NCI-H69 (cell line): ENCODE measurements at regions not wholly inside any gene's neighbourhood (a gene's known extent, or its start where the extent isn't known, plus 50 kb on each side); places are given as distances from the start of the nearest gene placed in this dataset.

Experiments
- DNase-seq: peaks from one replicate; lab custom pipeline; 2025; lab: John Stamatoyannopoulos, UW

DNA sequence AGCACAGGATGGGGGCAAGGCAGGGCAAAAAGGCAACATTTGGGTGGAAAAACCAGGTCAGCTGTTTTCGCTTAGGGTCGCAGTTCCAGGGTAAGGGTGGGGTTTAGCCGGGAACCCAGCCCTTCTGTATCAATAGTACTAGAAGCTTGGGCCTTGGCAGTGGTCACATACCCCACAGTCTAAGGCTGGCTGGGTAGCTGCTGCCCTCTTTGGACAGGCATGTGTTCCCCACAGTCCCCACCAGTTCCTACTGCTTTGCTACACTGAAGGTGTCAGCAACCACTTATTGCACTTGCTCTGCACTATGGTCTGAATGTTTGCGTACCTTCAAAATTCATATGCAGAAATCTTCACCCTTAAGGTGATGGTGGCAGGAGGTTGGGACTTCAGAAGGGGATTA, 349.8 kb downstream of the LTN1 start:
- no peak for DNase-seq

DNA sequence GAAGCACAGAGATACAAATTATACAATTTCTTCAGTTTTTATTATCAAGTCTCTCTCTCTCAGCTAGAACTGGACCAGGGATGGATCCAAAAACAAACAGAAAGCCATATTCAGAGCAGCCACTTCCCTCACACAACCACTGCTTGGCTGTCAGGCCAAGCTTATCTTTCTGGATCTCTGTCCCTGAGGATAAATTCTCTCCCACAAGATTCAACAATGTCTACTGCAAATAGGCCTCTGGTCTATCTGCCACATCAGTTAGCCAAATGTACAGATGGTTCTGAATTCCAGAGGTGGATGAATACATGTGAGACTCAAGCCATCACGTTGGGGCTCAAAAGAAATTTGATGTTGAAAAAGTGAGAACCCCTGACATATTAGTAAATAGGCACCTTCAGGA, 350.9 kb downstream of the LTN1 start:
- no peak for DNase-seq

DNA sequence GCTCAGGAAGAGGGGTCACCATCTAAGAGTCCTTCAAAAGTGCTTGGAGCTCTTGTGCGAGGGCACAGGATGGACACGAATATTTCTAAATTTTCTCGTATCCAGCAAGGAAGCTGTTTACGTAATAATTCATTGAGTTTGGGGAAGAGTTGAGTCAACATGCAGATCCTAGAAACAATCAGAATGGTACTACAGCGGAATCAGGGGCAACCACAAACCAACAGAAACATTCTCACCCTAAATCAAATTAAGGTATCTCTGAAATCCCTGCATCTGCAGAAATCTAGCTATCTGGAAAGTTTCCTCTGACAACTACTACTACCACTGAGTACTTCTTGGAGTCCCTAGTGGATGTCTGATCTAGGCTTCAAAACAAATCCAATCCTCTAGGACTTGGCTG, 352.4 kb downstream of the LTN1 start:
- DNase-seq: no peak

DNA sequence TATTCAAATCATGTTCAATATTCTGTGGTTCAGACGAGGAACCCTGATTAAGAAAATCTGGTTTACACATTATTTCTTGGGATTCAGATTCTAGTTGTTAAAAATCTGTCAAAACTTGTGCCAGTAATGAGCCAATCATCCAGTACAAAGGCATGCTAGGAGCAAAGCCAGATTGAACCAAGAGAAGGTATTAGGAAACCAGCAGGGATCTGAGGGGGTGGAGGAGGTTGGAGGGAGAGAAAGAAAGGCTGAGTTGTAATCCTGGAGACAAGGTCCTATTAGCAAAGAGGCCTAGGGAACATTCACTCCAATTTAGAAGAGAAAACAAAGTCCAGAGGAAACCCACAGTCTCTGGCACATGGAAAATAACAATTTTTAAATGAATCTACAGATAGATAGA, 352.9 kb downstream of the LTN1 start:
- no peak for DNase-seq

DNA sequence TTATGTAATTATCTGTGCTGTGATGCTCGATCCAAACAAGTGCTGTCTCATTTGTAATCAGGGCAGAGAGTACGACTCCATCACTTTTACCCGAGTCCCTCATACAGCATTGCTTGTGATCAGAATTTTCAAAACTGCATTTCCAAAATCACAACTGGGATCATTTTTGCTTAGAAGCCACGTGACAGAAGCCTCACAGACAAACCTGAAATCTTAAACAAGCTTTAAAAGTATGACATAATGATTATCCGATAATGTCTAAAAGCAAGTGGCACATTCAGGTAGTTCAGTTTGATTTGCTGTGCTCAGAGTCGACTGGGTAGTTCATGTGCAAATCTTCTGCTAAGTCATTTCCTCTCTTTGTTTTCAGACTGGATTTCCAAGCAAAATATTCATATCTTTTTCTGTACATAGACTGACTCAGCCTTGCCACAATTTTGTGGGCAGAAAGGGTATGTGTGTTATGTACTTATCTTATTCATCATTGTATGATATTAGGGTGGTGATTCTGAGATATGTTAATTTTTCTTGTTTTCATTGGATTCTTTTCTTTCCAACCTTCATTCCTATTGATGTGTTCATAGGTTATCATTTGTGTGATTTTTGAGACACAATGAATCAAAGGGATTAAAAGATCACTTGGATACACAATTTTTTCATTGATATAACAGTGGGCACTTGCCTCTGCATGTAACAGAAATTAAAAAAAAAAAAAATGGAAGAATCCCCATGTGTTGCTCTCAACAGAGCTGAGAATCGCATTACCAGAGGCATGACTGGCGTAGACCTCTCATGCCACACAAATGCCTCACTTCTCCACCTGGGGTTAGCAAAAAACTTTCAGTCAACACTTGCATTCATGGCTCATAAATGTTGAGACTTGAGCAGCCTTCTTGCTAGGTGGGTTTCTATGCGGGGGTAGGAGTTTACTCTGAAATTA, 355.7 kb downstream of the LTN1 start:
- no peak for DNase-seq

DNA sequence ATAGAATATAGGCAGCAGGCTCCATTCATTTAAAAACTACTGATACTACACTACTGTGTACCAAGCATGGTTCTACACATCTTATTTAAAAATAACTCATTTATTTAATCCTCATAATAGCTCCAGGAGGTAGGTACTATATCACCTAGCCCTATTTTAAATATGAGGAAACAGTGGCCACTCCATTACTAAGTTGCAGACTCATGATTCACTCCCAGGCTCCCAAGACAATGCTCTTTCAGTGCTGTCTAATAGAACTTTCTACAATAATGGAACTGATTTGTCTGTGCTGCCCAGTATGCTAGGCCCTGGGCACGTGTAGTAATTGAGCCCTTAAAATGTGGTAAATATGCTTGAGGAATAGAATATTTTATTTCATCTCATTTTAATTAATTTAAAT, 357.1 kb downstream of the LTN1 start:
- DNase-seq: no peak

DNA sequence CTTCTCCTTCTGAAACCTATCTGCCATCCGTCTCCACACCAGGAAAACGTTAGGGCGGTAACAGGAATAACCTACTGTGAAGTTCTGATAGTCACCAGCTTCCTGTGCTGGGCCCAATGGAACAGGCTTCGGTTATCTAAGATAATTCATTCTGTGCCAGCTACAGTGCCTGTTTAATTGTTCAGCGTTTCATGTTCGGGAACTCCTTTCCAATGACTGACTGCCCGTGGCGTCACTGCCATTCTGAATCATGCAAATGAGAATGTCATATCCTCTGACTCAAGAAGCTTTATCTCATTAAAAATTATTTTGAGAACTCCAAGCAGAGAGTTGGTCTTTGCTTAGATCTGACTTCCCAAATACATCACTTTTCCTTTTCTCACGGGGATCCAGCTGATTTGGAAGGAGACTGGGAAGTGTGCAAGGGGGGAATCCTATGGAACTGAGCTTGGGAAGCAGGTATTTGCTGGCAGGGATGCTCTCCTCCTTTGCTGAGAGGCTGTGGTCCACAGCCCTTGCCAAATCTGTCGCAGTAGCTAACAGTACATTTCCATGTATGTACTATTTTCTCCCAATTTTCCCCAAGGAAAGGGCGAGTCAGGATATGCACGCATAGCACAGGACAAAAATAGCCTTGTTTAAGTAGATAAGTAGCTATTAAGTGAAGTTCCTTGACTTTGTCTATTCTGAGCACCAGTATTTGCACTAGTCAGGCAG, 358.7 kb downstream of the LTN1 start:
- DNase-seq: no peak

DNA sequence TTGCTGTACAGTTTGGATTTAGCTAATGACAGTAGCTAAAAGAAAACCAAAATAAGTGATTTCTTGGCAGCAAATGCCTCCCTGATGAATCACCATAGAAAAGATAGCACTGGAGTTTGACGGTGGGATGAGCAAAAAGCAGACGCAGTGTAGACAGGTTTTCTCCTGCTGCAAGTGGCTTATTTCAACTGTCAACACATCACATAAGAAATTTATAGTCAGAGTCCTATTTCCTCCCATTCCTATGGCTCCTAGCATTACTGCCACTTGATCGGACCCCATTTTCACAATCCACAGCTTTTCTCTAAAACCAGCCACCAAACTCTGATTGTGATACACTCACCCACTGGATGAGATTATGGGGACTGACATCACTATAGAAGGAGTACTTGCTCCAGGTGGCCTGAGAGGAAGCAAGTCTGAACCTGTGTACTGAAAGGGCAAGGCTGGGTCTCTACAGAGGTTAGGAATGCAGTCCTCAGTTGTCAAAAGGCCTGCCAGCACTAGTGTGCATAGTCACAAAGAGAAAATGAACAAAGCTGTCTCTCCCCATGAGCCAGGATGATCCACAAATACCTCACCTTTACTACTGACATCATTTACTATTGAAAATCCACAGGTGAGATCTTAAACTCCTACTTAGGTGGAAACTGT, 359.8 kb downstream of the LTN1 start:
- no peak for DNase-seq

DNA sequence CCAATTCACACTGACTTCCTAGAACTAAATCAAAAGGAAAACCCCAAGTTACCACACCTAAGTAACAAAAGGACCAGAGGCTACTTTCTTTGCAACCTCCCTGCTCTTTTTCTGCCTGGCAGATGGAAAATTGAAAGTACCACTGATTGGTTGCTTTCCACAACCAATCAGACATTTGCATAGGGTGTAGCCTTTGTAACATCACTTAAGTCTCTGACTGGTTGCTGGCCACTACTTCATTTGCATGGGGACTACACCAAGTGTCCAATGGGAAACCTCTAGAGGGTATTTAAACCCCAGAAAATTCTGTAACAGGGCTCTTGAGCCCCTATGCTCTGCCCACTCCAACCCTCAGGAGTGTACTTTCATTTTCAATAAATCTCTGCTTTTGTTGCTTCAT, 365.0 kb downstream of the LTN1 start:
- DNase-seq: no peak

DNA sequence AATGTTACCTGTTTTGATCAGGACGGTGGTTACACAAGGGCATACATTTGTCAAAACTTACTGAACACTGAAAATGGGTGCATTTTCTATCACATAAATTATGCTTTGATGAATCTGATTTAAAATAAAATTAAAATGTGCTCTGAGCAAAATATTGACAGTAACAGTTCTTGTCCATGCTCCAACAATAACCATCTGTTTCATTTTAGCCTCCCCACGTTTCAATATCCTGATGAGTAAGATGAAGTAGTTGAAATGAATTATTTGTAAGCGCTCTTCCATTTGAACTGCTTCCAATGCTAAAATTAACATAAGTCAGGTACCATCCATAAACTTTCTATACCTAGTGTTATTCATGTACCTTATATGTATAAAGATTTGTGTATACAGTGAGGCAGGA, 365.4 kb downstream of the LTN1 start:
- no peak for DNase-seq

DNA sequence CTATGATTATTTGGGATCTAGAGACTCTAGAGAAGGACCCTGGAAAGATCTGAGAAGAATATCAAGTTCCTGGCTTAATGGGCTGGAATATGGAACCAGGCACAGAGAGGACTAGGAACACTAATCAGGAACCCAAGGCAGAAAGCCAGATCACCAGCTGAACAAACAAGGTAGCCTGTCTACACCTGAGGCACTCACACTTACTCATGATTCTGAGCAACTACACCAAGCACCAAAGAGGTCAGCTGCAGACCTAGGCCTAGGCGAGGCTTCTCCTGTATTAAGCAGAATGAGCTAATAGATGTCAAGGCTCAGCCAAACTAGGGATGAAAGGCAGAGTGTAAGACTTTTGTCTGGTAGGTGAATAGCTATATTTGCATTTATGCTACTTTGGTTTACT, 368.1 kb downstream of the LTN1 start:
- no peak for DNase-seq

DNA sequence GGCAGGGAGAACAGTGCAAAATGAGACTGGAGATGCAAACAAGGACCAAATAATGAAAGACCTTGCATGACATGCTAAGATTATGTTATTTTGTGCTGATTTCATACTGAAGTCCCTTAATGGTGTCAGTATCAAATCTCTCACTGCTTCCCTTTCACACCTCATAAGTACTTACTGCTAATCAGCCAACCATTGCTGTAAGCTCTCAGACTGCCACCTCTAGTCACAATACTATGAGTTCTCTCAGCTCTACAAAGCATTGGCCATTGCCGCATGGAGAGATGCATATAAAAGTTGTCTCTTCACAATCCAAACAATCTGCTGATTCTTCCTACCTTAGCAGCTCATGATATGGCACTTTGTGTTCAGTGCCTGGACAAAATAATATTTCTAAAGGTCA, 375.4 kb downstream of the LTN1 start:
- no peak for DNase-seq

DNA sequence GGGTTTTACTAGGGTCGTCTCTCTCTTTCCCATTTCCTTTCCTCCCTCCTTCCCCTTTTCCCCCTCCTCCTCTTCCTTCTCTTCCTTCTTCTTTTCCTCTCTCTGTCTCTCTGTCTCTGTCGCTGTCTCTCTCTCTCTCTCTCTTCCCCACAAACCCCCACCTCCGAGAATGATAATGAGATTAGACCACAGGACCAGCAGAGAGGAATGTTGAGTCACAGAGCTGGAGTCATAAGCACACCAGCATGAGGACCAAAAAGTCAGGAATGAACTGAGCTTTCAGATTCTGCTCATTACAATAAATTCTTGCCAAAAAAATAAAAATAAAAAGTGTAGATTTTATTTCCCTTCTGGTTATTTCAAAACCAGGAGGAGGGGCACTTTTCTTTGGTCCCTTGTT, 377.4 kb downstream of the LTN1 start:
- DNase-seq: no peak

DNA sequence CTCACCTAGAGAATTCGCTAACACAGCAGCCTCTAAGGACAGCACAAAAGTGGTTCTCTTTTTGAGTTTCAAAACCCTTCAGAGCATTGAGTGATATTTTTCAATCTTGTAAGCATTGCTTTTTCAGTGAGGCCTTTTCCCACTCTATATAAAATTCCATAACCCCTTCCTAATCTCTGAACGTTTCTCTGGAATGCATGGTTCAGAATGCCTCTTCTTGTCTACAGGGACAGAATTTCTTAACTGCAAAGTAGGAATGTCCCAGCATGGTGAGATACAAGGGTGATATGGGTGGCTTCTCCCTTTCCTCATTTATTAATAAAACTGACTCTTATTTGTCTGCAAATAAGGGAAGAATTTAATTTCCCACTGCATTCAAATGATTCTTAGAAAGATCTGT, 377.9 kb downstream of the LTN1 start:
- DNase-seq: no peak

DNA sequence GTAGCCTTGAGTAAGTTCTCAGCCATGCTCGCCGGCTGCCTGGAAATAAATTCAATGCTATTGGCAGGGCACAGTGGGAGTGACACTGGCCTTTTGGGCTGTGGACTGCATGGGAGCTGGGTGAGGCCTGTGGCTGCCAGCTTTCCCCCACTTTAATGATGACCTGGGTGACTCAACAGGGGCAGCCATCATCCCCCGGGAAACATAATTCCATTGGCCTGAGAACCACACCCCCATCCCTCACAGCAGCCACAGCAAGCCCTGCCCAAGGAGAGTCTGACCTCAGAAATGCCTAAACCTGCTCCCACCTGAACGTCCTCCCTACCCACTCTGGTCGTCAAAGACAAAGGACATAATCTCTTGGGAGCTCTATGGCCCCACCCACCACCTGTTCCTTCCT, 384.0 kb downstream of the LTN1 start:
- peak; percentile 3 for DNase-seq

DNA sequence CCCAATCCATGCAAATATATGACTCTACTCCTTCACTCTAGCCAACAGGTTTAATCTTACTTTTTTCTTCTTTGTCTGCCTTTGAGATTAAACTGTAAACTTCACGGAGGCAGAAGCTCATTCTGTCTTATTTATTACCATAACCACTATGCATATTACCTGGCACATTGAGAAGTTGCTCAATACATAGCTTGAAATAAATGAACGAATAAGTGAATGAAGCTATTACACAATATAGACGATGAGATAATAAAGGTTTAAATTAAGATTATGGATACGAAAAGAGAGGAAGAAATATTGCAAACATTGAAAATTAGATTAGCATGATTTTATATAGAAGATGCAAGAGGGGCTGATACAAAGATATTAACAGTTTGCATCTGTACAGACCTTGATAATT, 385.1 kb downstream of the LTN1 start:
- DNase-seq: no peak

DNA sequence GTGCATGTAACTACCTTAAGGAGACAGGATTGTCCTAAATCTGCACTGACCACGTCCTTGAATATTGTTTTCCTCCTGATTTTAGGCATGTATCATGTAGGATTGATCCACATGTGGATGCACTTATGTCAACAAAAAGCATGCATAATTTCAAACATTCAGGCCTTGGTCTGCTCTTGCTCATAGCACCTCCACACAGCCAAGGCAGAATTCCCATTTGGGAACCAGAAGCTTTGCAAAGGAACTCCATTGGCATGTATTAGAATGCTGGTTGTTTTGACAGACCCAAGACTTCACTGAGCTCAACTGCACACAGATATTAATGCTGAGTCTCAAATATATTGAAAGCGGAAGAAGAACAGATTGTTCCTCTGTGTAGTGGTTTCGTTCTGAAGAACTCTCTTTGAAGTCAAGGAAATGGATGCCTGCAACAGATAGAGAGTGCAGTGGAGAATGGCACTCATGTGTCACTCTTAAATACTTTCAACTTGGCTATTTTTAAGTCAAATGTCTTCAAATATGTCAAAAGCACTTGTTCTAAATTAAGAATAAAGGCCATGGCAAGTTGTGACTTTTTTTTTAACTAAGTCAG, 387.6 kb downstream of the LTN1 start:
- DNase-seq: no peak

DNA sequence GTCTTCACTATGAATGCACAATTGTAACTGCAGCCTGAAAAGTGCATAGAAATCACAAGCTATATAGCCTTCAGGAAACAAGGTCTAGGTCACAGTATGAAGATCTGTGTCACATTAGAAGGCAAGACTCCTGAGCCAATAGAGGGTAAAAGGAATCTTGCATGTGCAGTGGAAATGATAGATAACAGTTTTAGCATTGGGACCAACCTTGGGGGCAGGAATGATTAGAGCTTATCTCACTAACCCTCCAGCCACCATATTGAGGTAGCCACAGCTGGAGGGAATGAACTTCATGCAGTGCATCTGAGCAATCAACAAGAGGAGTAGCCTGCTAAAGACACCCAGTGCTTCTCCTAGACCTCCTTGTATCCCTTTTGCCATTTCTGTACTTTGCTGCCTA, 390.1 kb downstream of the LTN1 start:
- DNase-seq: no peak

DNA sequence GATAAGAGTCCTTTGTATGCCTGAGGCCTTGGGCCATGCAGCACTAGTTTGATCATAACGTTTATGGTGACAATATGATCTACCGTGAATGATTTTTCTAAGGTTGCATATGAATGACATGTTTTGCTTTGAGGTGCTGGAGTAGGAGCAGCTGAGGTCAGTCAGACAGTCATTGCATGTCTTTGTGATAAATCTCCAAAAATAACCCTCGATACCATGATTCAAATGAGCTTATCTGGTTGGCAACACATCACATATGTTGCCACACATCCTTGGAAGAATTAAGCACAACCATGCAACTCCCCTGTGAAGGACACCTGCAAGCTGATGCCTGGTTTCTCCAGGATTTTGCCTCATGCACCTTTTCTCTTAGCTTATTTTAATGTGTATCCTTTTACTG, 394.5 kb downstream of the LTN1 start:
- DNase-seq: no peak

DNA sequence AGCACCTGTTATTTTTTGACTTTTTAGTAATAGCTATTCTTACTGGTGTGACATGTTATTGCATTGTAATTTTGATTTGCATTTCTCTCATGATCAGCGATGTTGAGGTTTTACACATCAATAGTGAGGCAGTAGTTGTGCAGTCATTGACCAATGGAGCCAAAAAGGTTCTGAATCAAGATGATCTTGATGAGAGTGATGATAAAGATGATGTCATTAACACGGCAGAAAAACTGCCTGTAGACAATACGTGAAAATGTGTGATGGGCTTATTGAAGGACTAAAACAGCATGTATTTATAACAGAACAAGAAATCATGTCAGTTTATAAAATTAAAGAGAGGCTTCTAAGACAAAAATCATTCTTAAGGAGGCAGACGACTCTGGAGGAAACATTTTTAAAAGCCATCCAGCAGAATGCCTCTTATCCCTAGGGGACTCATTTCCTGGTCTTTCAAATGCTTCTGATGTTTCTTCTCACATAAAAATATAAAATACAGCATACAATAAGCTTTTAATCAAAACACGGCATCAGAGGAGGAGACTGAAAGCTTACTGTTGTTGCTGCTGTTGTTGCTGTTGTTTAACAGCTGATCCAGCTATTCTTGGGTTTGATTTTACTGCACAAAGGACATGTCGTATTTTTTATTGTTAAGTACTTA, 400.3 kb downstream of the LTN1 start:
- no peak for DNase-seq

DNA sequence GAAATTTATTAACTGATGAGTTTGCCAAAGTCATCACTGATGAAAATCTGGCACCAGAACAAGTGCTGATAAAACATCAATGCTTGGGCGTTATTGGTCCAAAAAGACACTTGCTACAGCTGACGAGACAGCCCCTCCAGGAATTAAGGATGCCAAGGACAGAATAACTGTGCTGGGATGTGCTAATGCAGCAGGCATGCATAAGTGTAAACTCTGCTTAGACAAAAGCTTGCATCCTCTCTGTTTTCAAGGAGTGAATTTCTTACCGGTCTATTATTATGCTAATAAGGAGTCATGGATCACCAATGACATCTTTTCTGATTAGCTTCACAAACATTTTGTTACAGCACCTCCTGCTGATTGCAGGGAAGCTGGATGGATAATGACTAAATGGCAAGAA, 402.0 kb downstream of the LTN1 start:
- DNase-seq: no peak

DNA sequence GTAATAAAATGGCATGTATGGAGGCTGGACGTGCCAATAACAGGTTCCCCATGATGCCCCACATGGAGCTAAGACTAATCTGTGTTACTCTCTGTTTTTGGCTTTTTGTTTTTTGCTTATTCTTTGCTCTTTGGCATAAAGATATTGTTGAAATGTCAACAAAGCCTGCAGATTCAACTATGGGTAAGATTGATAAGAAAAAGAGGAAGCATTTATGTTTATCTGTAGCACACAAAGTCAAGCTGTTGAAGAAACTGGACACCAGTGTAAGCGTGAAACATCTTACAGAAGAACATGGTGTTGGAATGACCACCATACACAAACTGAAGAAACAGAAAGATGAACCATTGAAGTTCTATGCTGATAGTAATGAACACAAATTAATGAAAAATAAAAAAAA, 402.7 kb downstream of the LTN1 start:
- no peak for DNase-seq
